Body of pancreas (tissue), 4 donors: ENCODE measurements at regions not wholly inside any gene's neighbourhood (a gene's known extent, or its start where the extent isn't known, plus 50 kb on each side); places are given as distances from the start of the nearest gene placed in this dataset.

Experiments
- ATAC-seq: fragments of 150-250 bp; one replicate; pipeline ENCODE4 v1.9.1; 2016
- DNase-seq, 4 donors: peaks; one replicate each; pipeline ENCODE4 v3.0.0-alpha.2; 2019
- H3K27ac ChIP-seq, 4 donors: fragments of 200-600 bp; sonication (generic); 1 replicate in 3 of 4; 2 replicates in 1 of 4; pipeline versions ENCODE4 v1.5.1 to v1.6.1; 2016 to 2019; ENCODE audit warnings: mild to moderate bottlenecking in 1 of 4, mixed read lengths in 1 of 4, moderate library complexity in 1 of 4
- H3K27me3 ChIP-seq, 2 donors: fragments of 200-600 bp; sonication (generic); one replicate each; pipeline ENCODE4 v1.6.0; 2016; ENCODE audit warnings: mild to moderate bottlenecking in 1 of 2
- H3K36me3 ChIP-seq, 2 donors: fragments of 200-600 bp; sonication (generic); replicated peaks in 1 of 2; 2 replicates each; pipeline ENCODE4 v1.5.1; 2016; ENCODE audit warnings: low read depth in 2 of 2; ENCODE audit not compliant: insufficient read depth in 1 of 2
- H3K4me1 ChIP-seq: fragments of 200-600 bp; sonication (generic); one replicate; pipeline ENCODE4 v1.6.0; 2016
- H3K4me3 ChIP-seq, 2 donors: fragments of 200-600 bp; sonication (generic); 1 replicate in 1 of 2; 2 replicates in 1 of 2; pipeline ENCODE4 v1.5.1; 2016 to 2019
- H3K9me3 ChIP-seq, 3 donors: fragments of 200-600 bp; sonication (generic); 1 replicate in 2 of 3; 2 replicates in 1 of 3; pipeline ENCODE4 v1.5.1; 2016
- POLR2A ChIP-seq, 3 donors: fragments of 450-650 bp; IDR thresholded peaks; one replicate each; pipeline ENCODE4 v1.6.1; 2016; ENCODE audit warnings: antibody characterized with exemption in 3 of 3, mild to moderate bottlenecking in 2 of 3
- WGBS, 2 donors: methylation state at CpG; one replicate each; pipeline ENCODE4 v1.1.5; 2017; 5-methylcytosine and 5-hydroxymethylcytosine counted together
- intact Hi-C: fragments of 100-400 bp; cut with DNase I; formaldehyde crosslinking; loops from one replicate; pipeline ENCODE4 v1.15.1; 2023
- TF ChIP-seq, protein P1 (sequence below), 7 experiments: fragments of 450-650 bp in 4 of 7; fragments of 200-600 bp in 3 of 7; sonication (generic) in 3 of 7; IDR thresholded peaks; one replicate each; pipeline ENCODE4 v1.5.1; 2016 to 2019; ENCODE audit warnings: antibody characterized with exemption in 7 of 7

- 46 to 55% methylated on average over 3 to 4 of the region's 4 CpGs for WGBS, 2 donors
- DNase-seq (peak in 1 of 4 donors; percentile 9), ATAC-seq (no peak)
- Histone ChIP-seq H3K27ac (no peak overlapping the region), H3K4me1 (no peaks in the 10 kb centered on the region), H3K4me3 (no peak overlapping the region), H3K27me3 (no peaks in the 10 kb centered on the region), H3K36me3 (no peaks in the 10 kb centered on the region), H3K9me3 (no peaks in the 10 kb centered on the region)
- intact Hi-C loops: no loop called here
- TF ChIP-seq, protein P1, sequence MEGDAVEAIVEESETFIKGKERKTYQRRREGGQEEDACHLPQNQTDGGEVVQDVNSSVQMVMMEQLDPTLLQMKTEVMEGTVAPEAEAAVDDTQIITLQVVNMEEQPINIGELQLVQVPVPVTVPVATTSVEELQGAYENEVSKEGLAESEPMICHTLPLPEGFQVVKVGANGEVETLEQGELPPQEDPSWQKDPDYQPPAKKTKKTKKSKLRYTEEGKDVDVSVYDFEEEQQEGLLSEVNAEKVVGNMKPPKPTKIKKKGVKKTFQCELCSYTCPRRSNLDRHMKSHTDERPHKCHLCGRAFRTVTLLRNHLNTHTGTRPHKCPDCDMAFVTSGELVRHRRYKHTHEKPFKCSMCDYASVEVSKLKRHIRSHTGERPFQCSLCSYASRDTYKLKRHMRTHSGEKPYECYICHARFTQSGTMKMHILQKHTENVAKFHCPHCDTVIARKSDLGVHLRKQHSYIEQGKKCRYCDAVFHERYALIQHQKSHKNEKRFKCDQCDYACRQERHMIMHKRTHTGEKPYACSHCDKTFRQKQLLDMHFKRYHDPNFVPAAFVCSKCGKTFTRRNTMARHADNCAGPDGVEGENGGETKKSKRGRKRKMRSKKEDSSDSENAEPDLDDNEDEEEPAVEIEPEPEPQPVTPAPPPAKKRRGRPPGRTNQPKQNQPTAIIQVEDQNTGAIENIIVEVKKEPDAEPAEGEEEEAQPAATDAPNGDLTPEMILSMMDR (IDR thresholded peaks at IDR 0.05): no peak
- no peak for TF ChIP-seq POLR2A (IDR thresholded peaks at IDR 0.05)
Measured at GRCh38 chr11:33942954-33943353, 51.1 kb upstream of the LMO2 start.

DNA sequence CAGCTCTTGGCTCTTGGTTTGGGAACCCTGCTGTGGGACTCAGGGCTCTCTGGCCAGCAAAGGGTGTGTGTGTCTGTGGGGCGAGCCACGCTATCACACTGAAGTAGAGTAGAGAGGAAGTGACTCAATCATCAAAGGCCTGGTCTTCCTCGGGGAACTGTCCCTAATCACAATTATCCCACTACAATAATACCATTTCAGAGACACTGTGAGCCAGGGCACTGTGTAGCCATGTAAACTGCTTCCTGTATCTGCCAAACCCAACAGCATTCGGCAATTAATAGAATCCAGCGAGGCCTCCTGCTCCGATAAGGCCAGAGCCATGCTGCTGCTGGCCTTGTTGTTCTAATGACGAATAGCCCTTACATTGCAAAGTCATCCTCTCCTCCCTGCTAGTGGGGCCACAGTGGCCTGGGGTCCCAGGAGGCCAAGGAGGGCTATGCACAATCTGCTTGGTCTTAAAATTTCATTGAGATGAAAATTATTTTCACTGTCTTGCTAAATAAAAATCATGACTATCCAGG, 49.8 kb upstream of the LMO2 start:
- Histone ChIP-seq H3K4me1 (no peaks in the 10 kb centered on the region), H3K9me3 (no peaks in the 10 kb centered on the region), H3K36me3 (no peaks in the 10 kb centered on the region), H3K27me3 (no peaks in the 10 kb centered on the region), H3K27ac (no peak overlapping the region), H3K4me3 (no peak overlapping the region)
- intact Hi-C loops: no loop called here
- 43 to 68% methylated on average over 7 of the region's 7 CpGs for whole genome bisulfite sequencing, 2 donors
- DNase-seq: no peak
- TF ChIP-seq, protein P1 (IDR thresholded peaks at IDR 0.05): no peak
- no peak for TF ChIP-seq POLR2A (IDR thresholded peaks at IDR 0.05)
- no peak for ATAC-seq
